PC-9 (cell line): ENCODE measurements at regions not wholly inside any gene's neighbourhood (a gene's known extent, or its start where the extent isn't known, plus 50 kb on each side); places are given as distances from the start of the nearest gene placed in this dataset.

Experiments used
- BruUV-seq: library from RNA; stranded (reverse); fragments of 400-500 nt; replicated peaks from 2 replicates; lab custom pipeline; 2021; lab: Mats Ljungman, UMichigan
- CTCF ChIA-PET: fragments of 300-600 bp; sonication (Branson Sonifier 250); formaldehyde crosslinking; loops from one replicate; lab custom pipeline; 2022; ENCODE audit warnings: antibody characterized with exemption; lab: Charles Lee
- POLR2A ChIA-PET: fragments of 300-600 bp; sonication (Branson Sonifier 250); formaldehyde crosslinking; loops from one replicate; lab custom pipeline; 2022; ENCODE audit warnings: antibody characterized with exemption; ENCODE audit not compliant: unreplicated experiment; lab: Charles Lee
- DNase-seq, 2 experiments: peaks; one replicate each; pipeline versions ENCODE4 v3.0.0 to v3.0.0-alpha.2; 2015 to 2022; ENCODE audit warnings: mixed read lengths in 1 of 2
- H2AFZ ChIP-seq: fragments of 200-600 bp; sonication (generic); 2 replicates; pipeline ENCODE4 v1.8.1; 2017; ENCODE audit warnings: antibody characterized with exemption
- H3F3A ChIP-seq: fragments of 200-600 bp; sonication (generic); 2 replicates; pipeline ENCODE4 v1.8.1; 2017; ENCODE audit warnings: antibody characterized with exemption, mild to moderate bottlenecking, low read depth; ENCODE audit not compliant: insufficient read depth
- H3K27ac ChIP-seq: fragments of 200-600 bp; sonication (generic); 2 replicates; pipeline ENCODE4 v1.6.1; 2016; ENCODE audit warnings: mixed run types
- H3K27me3 ChIP-seq: fragments of 200-600 bp; sonication (generic); 2 replicates; pipeline ENCODE4 v1.6.1; 2016; ENCODE audit warnings: low read depth, mixed run types; ENCODE audit not compliant: insufficient read depth
- H3K36me3 ChIP-seq: fragments of 200-600 bp; sonication (generic); 2 replicates; pipeline ENCODE4 v1.6.1; 2016; ENCODE audit warnings: low read depth, mixed run types
- H3K4me1 ChIP-seq: fragments of 200-600 bp; sonication (generic); replicated peaks from 2 replicates; pipeline ENCODE4 v1.6.1; 2016; ENCODE audit warnings: mixed run types; ENCODE audit not compliant: insufficient read depth
- H3K4me2 ChIP-seq: fragments of 200-600 bp; sonication (generic); 2 replicates; pipeline ENCODE4 v1.6.1; 2017; ENCODE audit warnings: mixed run types
- H3K4me3 ChIP-seq: fragments of 200-600 bp; sonication (generic); 2 replicates; pipeline ENCODE4 v1.6.1; 2016; ENCODE audit warnings: mixed run types
- H3K79me2 ChIP-seq: fragments of 200-600 bp; sonication (generic); 2 replicates; pipeline ENCODE4 v1.6.1; 2017; ENCODE audit warnings: low read depth, mixed run types
- H3K9me2 ChIP-seq: fragments of 200-600 bp; sonication (generic); 2 replicates; pipeline ENCODE4 v1.8.1; 2017; ENCODE audit warnings: mild to moderate bottlenecking; ENCODE audit not compliant: insufficient read depth
- H3K9me3 ChIP-seq: fragments of 200-600 bp; sonication (generic); 2 replicates; pipeline ENCODE4 v1.8.1; 2016; ENCODE audit warnings: low read depth; ENCODE audit not compliant: insufficient read depth
- H4K20me1 ChIP-seq: fragments of 200-600 bp; sonication (generic); 2 replicates; pipeline ENCODE4 v1.8.1; 2017; ENCODE audit not compliant: insufficient read depth
- CTCF ChIP-seq: fragments of 200-600 bp; sonication (generic); conservative IDR thresholded peaks from 2 replicates; pipeline ENCODE4 v1.6.1; 2017; ENCODE audit warnings: mixed run types, antibody characterized with exemption, mild to moderate bottlenecking, moderate library complexity
- EZH2 ChIP-seq: fragments of 200-600 bp; sonication (generic); IDR thresholded peaks from 2 replicates; pipeline ENCODE4 v1.8.0; 2017; ENCODE audit warnings: antibody characterized with exemption, low read depth
- intact Hi-C: fragments of 100-400 bp; cut with micrococcal nuclease; formaldehyde crosslinking; loops from one replicate; pipeline ENCODE4 v1.10.0; 2022; ENCODE audit not compliant: unreplicated experiment

GRCh38 chr3:106157411-106157810, 288.6 kb upstream of the CBLB start:
- Histone ChIP-seq H3K36me3 (no peaks in the 10 kb centered on the region), H2AFZ (no peak overlapping the region), H3K27me3 (no peaks in the 10 kb centered on the region), H3F3A (no peaks in the 10 kb centered on the region), H3K4me1 (no peaks in the 10 kb centered on the region), H3K4me3 (no peak overlapping the region), H4K20me1 (no peaks in the 10 kb centered on the region), H3K79me2 (no peaks in the 10 kb centered on the region), H3K9me2 (0 out of 2 replicates have a peak, but pooled peaks cover 3% of the 10 kb centered on the region), H3K9me3 (peaks cover 4% of the 10 kb centered on the region; the same call in 1 of the 2 replicates), H3K27ac (no peak overlapping the region), H3K4me2 (no peak overlapping the region)
- intact Hi-C loops, result no loop called here
- DNase-seq, result no peak
- POLR2A ChIA-PET, result no interaction called here
- CTCF ChIA-PET, result no interaction called here
- no peak for TF ChIP-seq CTCF
- TF ChIP-seq EZH2, result no peak
- no TSS peak for BruUV-seq

- POLR2A ChIA-PET, result interaction anchor here (0.7 kb wide), 1 partner anchor 291 kb away, joined by 6 read pairs; no protein-coding TSS in a partner anchor
- DNase-seq, result no peak
Measured at GRCh38 chr3:106160396-106160795, 291.6 kb upstream of the CBLB start.

DNA sequence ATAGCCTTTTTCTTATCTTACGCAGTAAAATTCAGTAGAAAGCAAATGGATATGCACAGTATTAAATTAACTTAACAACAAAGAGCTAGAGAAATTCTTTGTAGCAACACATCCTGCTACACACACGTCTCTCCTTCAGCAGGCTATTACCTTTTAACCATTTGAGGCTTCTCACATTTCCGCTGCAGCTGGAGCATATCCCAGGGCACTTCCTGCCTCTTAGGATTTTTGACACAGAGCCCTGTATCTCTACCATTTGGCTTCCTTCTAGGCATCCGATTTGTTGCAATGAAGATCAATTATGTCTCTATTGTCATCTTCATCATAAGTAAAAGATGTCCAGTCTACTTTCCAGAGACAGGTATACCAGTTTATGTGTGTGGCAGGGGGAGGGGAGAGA, 292.4 kb upstream of the CBLB start:
- H3K4me1 ChIP-seq, result no peaks in the 10 kb centered on the region
- ChIA-PET CTCF (no interaction called here), POLR2A (no interaction called here)
- no peak overlapping the region for H2AFZ ChIP-seq
- H3K9me3 ChIP-seq, result peaks cover 4% of the 10 kb centered on the region; the same call in 1 of the 2 replicates
- no peaks in the 10 kb centered on the region for H3F3A ChIP-seq
- H4K20me1 ChIP-seq, result no peaks in the 10 kb centered on the region
- BruUV-seq, result no TSS peak
- H3K36me3 ChIP-seq, result no peaks in the 10 kb centered on the region
- no peak overlapping the region for H3K4me3 ChIP-seq
- no peak overlapping the region for H3K4me2 ChIP-seq
- no peaks in the 10 kb centered on the region for H3K27me3 ChIP-seq
- no peak overlapping the region for H3K27ac ChIP-seq
- intact Hi-C loops, result no loop called here
- peaks cover 3% of the 10 kb centered on the region; the same call in 1 of the 2 replicates for H3K9me2 ChIP-seq
- TF ChIP-seq CTCF, result no peak
- no peak for TF ChIP-seq EZH2
- DNase-seq, result no peak
- no peaks in the 10 kb centered on the region for H3K79me2 ChIP-seq

More at GRCh38 chr3:106160396-106160795, 291.6 kb upstream of the CBLB start:
- H3K4me1 ChIP-seq, result no peaks in the 10 kb centered on the region
- no TSS peak for BruUV-seq
- no peaks in the 10 kb centered on the region for H4K20me1 ChIP-seq
- CTCF ChIA-PET, result no interaction called here
- no peak for TF ChIP-seq EZH2
- no peak for TF ChIP-seq CTCF
- intact Hi-C loops, result no loop called here
- no peaks in the 10 kb centered on the region for H3K79me2 ChIP-seq
- H3K36me3 ChIP-seq, result no peaks in the 10 kb centered on the region
- H3K9me3 ChIP-seq, result peaks cover 4% of the 10 kb centered on the region; the same call in 1 of the 2 replicates
- H3K27me3 ChIP-seq, result no peaks in the 10 kb centered on the region
- no peak overlapping the region for H3K4me3 ChIP-seq
- H3K4me2 ChIP-seq, result no peak overlapping the region
- H3K27ac ChIP-seq, result no peak overlapping the region
- H3F3A ChIP-seq, result no peaks in the 10 kb centered on the region
- peaks cover 3% of the 10 kb centered on the region; the same call in 1 of the 2 replicates for H3K9me2 ChIP-seq
- H2AFZ ChIP-seq, result no peak overlapping the region
